ENCODE measurements at regions not wholly inside any gene's neighbourhood (a gene's known extent, or its start where the extent isn't known, plus 50 kb on each side); places are given as distances from the start of the nearest gene placed in this dataset.

- no peak for TF ChIP-seq CTCF (tag by site-specific recombination; IDR thresholded peaks at IDR 0.05)
- no peak for TF ChIP-seq KLF16 (tag by site-specific recombination; IDR thresholded peaks at IDR 0.05)
- no peak for TF ChIP-seq ZBTB8A (tag by site-specific recombination; IDR thresholded peaks at IDR 0.05)
- TF ChIP-seq KLF9 (tag by site-specific recombination; IDR thresholded peaks at IDR 0.05; ENCODE audit: low read depth), result no peak
- no peak for TF ChIP-seq KLF1 (tag by site-specific recombination; IDR thresholded peaks at IDR 0.05)
- TF ChIP-seq, protein P1, sequence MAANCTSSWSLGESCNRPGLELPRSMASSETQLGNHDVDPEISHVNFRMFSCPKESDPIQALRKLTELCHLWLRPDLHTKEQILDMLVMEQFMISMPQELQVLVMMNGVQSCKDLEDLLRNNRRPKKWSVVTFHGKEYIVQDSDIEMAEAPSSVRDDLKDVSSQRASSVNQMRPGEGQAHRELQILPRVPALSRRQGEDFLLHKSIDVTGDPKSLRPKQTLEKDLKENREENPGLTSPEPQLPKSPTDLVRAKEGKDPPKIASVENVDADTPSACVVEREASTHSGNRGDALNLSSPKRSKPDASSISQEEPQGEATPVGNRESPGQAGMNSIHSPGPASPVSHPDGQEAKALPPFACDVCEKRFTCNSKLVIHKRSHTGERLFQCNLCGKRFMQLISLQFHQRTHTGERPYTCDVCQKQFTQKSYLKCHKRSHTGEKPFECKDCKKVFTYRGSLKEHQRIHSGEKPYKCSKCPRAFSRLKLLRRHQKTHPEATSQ (tag by site-specific recombination; IDR thresholded peaks at IDR 0.05), result no peak
- no peak for TF ChIP-seq ZNF394 (tag by site-specific recombination; IDR thresholded peaks at IDR 0.05; ENCODE audit: borderline replicate concordance)
- no peak for TF ChIP-seq ZNF24 (tag by site-specific recombination; IDR thresholded peaks at IDR 0.05)
- TF ChIP-seq KLF17 (tag by site-specific recombination; IDR thresholded peaks at IDR 0.05), result no peak
- TF ChIP-seq ZNF629 (tag by site-specific recombination; IDR thresholded peaks at IDR 0.05), result no peak
- no peak for TF ChIP-seq ZFP41 (tag by site-specific recombination; IDR thresholded peaks at IDR 0.05; ENCODE audit: borderline replicate concordance)
- TF ChIP-seq, protein P2, sequence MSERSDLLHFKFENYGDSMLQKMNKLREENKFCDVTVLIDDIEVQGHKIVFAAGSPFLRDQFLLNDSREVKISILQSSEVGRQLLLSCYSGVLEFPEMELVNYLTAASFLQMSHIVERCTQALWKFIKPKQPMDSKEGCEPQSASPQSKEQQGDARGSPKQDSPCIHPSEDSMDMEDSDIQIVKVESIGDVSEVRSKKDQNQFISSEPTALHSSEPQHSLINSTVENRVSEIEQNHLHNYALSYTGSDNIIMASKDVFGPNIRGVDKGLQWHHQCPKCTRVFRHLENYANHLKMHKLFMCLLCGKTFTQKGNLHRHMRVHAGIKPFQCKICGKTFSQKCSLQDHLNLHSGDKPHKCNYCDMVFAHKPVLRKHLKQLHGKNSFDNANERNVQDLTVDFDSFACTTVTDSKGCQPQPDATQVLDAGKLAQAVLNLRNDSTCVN (tag by site-specific recombination; optimal IDR thresholded peaks at IDR 0.05), result no peak
Observed at GRCh38 chrX:10327651-10328050, 170.9 kb downstream of the CLCN4 start.

All from HEK293 (cell line).